ENCODE measurements at regions not wholly inside any gene's neighbourhood (a gene's known extent, or its start where the extent isn't known, plus 50 kb on each side); places are given as distances from the start of the nearest gene placed in this dataset.

- no peak overlapping the region for H3K27ac ChIP-seq (ENCODE audit: low read depth, low read length)
- ChIA-PET RAD21 (ENCODE audit: low non-redundant PET in 1 of 2, low total read pairs in 2 of 2, uncharacterized antibody in 2 of 2, unreplicated experiment in 2 of 2) (no interaction called here), CTCF (no interaction called here), POLR2A (no interaction called here)
- DNase-seq (ENCODE audit: low read depth, low spot score) (no peak), ATAC-seq (no peak)
- no peak overlapping the region for H2AFZ ChIP-seq (ENCODE audit: low read depth, low read length, poor library complexity, severe bottlenecking)
- H3K4me2 ChIP-seq (ENCODE audit: low read length) = no peak overlapping the region
- no TSS peak for BruUV-seq (replicated peaks)
- no peaks in the 10 kb centered on the region for H3K9me2 ChIP-seq (ENCODE audit: insufficient read depth)
- no peaks in the 10 kb centered on the region for H3K79me2 ChIP-seq (ENCODE audit: insufficient read depth, low read length)
- intact Hi-C loops (cut with micrococcal nuclease) = no loop called here
- TF ChIP-seq EZH2phosphoT487 (IDR thresholded peaks at IDR 0.05; ENCODE audit: borderline replicate concordance) = no peak
- no peak for TF ChIP-seq ZFX (IDR thresholded peaks at IDR 0.05)
- no peak for TF ChIP-seq ZNF274 (IDR thresholded peaks at IDR 0.05; ENCODE audit: low read depth, low read length)
- no peak for TF ChIP-seq ELF1 (IDR thresholded peaks at IDR 0.05; ENCODE audit: borderline replicate concordance, low read depth)
- no peak for TF ChIP-seq ZBTB33 (IDR thresholded peaks at IDR 0.05; ENCODE audit: extremely low read depth, insufficient replicate concordance, low read length)
- TF ChIP-seq POLR2A (IDR thresholded peaks at IDR 0.05; ENCODE audit: borderline replicate concordance, extremely low read depth, insufficient read depth, insufficient read length) = no peak
- no peak for TF ChIP-seq SIN3A (IDR thresholded peaks at IDR 0.05; ENCODE audit: low read depth)
- TF ChIP-seq TCF7L2 (IDR thresholded peaks at IDR 0.05; ENCODE audit: borderline replicate concordance, extremely low read depth, insufficient read depth, insufficient read length) = no peak
- TF ChIP-seq SRF (IDR thresholded peaks at IDR 0.05; ENCODE audit: low read depth) = no peak
- no peak for TF ChIP-seq FOSL1 (IDR thresholded peaks at IDR 0.05; ENCODE audit: low read depth)
- no peaks in the 10 kb centered on the region for H3K9me3 ChIP-seq (ENCODE audit: control insufficient read depth in 1 of 2, insufficient read depth in 1 of 2, low read depth in 1 of 2, low read length in 2 of 2)
- H4K20me1 ChIP-seq (ENCODE audit: insufficient read depth) = no peaks in the 10 kb centered on the region
- H3K27me3 ChIP-seq (ENCODE audit: insufficient read depth, low read length) = no peaks in the 10 kb centered on the region
- no peak overlapping the region for H3K9ac ChIP-seq (ENCODE audit: low read length)
- no peaks in the 10 kb centered on the region for H3K36me3 ChIP-seq (ENCODE audit: control insufficient read depth in 1 of 2, insufficient read depth in 2 of 2, low read length in 2 of 2)
- H3K4me3 ChIP-seq (replicated peaks in 1 of 2; ENCODE audit: low read depth in 1 of 2, low read length in 2 of 2) = no peak overlapping the region
- no peaks in the 10 kb centered on the region for H3K4me1 ChIP-seq (ENCODE audit: control insufficient read depth in 1 of 2, insufficient read depth in 2 of 2, low read length in 2 of 2)
These were observed 206.6 kb upstream of the MDFIC2 start for GRCh38 chr3:70519026-70519425.

- H2AFZ ChIP-seq (ENCODE audit: low read depth, low read length, poor library complexity, severe bottlenecking) = no peak overlapping the region
- H4K20me1 ChIP-seq (ENCODE audit: insufficient read depth) = no peaks in the 10 kb centered on the region
- no peaks in the 10 kb centered on the region for H3K36me3 ChIP-seq (ENCODE audit: control insufficient read depth in 1 of 2, insufficient read depth in 2 of 2, low read length in 2 of 2)
- no peaks in the 10 kb centered on the region for H3K9me3 ChIP-seq (ENCODE audit: control insufficient read depth in 1 of 2, insufficient read depth in 1 of 2, low read depth in 1 of 2, low read length in 2 of 2)
- ATAC-seq (no peak), DNase-seq (ENCODE audit: low read depth, low spot score) (no peak)
- ChIA-PET RAD21 (ENCODE audit: low non-redundant PET in 1 of 2, low total read pairs in 2 of 2, uncharacterized antibody in 2 of 2, unreplicated experiment in 2 of 2) (no interaction called here), POLR2A (no interaction called here), CTCF (no interaction called here)
- H3K4me2 ChIP-seq (ENCODE audit: low read length) = no peak overlapping the region
- intact Hi-C loops (cut with micrococcal nuclease) = no loop called here
- no peak overlapping the region for H3K4me3 ChIP-seq (replicated peaks in 1 of 2; ENCODE audit: low read depth in 1 of 2, low read length in 2 of 2)
- H3K9ac ChIP-seq (ENCODE audit: low read length) = no peak overlapping the region
- no TSS peak for BruUV-seq (replicated peaks)
- TF ChIP-seq SP1 (IDR thresholded peaks at IDR 0.05; ENCODE audit: low read depth) (no peak), ATF3 (IDR thresholded peaks at IDR 0.05) (no peak), RAD21 (IDR thresholded peaks at IDR 0.05; ENCODE audit: low read depth) (no peak)
- H3K9me2 ChIP-seq (ENCODE audit: insufficient read depth) = no peaks in the 10 kb centered on the region
- H3K4me1 ChIP-seq (ENCODE audit: control insufficient read depth in 1 of 2, insufficient read depth in 2 of 2, low read length in 2 of 2) = no peaks in the 10 kb centered on the region
- no peaks in the 10 kb centered on the region for H3K27me3 ChIP-seq (ENCODE audit: insufficient read depth, low read length)
- H3K79me2 ChIP-seq (ENCODE audit: insufficient read depth, low read length) = no peaks in the 10 kb centered on the region
- H3K27ac ChIP-seq (ENCODE audit: low read depth, low read length) = no peak overlapping the region
These were observed 205.9 kb upstream of the MDFIC2 start for GRCh38 chr3:70518356-70518755.
